ENCODE measurements at regions not wholly inside any gene's neighbourhood (a gene's known extent, or its start where the extent isn't known, plus 50 kb on each side); places are given as distances from the start of the nearest gene placed in this dataset.

DNA sequence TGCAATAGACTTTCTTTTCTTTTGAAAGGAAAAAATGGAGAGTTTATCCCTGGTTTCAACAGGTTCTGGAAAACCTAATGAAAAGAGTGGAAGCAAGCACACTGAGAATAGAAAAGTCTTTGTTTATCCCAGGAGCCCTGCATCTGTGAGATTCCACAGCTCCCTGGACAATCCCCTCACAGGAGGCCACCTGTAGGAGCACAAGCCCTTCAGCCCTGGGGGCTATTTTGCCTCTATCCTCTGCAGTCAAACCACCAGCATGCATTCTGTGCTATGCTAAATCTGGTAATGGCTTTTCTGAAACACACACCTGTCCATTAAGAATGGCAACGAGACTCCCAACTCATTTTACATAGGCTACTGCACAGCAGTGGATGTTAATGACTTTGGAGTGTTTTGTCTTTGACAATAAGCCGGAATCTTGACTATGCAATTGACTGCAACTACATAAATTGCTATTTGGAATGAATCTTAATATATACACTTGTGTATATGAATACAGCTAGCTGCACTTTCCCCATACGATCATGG is 369.4 kb downstream of the NR2F2 start:
- no TSS peak for BruUV-seq (replicated peaks)
- TF ChIP-seq, protein P1, sequence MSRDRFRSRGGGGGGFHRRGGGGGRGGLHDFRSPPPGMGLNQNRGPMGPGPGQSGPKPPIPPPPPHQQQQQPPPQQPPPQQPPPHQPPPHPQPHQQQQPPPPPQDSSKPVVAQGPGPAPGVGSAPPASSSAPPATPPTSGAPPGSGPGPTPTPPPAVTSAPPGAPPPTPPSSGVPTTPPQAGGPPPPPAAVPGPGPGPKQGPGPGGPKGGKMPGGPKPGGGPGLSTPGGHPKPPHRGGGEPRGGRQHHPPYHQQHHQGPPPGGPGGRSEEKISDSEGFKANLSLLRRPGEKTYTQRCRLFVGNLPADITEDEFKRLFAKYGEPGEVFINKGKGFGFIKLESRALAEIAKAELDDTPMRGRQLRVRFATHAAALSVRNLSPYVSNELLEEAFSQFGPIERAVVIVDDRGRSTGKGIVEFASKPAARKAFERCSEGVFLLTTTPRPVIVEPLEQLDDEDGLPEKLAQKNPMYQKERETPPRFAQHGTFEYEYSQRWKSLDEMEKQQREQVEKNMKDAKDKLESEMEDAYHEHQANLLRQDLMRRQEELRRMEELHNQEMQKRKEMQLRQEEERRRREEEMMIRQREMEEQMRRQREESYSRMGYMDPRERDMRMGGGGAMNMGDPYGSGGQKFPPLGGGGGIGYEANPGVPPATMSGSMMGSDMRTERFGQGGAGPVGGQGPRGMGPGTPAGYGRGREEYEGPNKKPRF (IDR thresholded peaks at IDR 0.05; ENCODE audit: low read depth, low read length), result no peak
- no peak for TF ChIP-seq SRSF7 (optimal IDR thresholded peaks at IDR 0.05; ENCODE audit: low read depth, low read length)
- no peak for TF ChIP-seq FOXK1 (CRISPR knock-in tag; IDR thresholded peaks at IDR 0.05; ENCODE audit: borderline replicate concordance)
- TF ChIP-seq ZBTB1 (CRISPR knock-in tag; IDR thresholded peaks at IDR 0.05; ENCODE audit: borderline replicate concordance, low read depth), result no peak
- TF ChIP-seq, protein P2, sequence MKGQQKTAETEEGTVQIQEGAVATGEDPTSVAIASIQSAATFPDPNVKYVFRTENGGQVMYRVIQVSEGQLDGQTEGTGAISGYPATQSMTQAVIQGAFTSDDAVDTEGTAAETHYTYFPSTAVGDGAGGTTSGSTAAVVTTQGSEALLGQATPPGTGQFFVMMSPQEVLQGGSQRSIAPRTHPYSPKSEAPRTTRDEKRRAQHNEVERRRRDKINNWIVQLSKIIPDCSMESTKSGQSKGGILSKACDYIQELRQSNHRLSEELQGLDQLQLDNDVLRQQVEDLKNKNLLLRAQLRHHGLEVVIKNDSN (CRISPR knock-in tag; IDR thresholded peaks at IDR 0.05), result no peak
- TF ChIP-seq HNRNPH1 (optimal IDR thresholded peaks at IDR 0.05; ENCODE audit: low read depth, low read length), result no peak
- TF ChIP-seq ZNF282 (CRISPR knock-in tag; IDR thresholded peaks at IDR 0.05), result no peak
- TF ChIP-seq ELF1 (tag; IDR thresholded peaks at IDR 0.05), result no peak
- TF ChIP-seq ZNF707 (CRISPR knock-in tag; conservative IDR thresholded peaks at IDR 0.05), result no peak
- TF ChIP-seq STAG1 (CRISPR knock-in tag; IDR thresholded peaks at IDR 0.05; ENCODE audit: borderline replicate concordance), result no peak
- TF ChIP-seq, protein P3, sequence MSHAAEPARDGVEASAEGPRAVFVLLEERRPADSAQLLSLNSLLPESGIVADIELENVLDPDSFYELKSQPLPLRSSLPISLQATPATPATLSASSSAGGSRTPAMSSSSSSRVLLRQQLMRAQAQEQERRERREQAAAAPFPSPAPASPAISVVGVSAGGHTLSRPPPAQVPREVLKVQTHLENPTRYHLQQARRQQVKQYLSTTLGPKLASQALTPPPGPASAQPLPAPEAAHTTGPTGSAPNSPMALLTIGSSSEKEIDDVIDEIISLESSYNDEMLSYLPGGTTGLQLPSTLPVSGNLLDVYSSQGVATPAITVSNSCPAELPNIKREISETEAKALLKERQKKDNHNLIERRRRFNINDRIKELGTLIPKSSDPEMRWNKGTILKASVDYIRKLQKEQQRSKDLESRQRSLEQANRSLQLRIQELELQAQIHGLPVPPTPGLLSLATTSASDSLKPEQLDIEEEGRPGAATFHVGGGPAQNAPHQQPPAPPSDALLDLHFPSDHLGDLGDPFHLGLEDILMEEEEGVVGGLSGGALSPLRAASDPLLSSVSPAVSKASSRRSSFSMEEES (CRISPR knock-in tag; IDR thresholded peaks at IDR 0.05), result no peak
- H3K4me2 ChIP-seq (ENCODE audit: insufficient read depth, low read length), result no peak overlapping the region
- H3K27me3 ChIP-seq (ENCODE audit: control insufficient read depth in 2 of 2, insufficient read depth in 2 of 2, low read length in 2 of 2), result no peaks in the 10 kb centered on the region
- no peak overlapping the region for H3K4me3 ChIP-seq
- no peak overlapping the region for H3K27ac ChIP-seq (ENCODE audit: extremely low read depth, low read depth, low read length)
- no peaks in the 10 kb centered on the region for H3K9me1 ChIP-seq (ENCODE audit: control insufficient read depth, insufficient read depth, low read length)
- CTCF ChIA-PET (ENCODE audit: low intra/inter-chr PET ratio), result no interaction called here
- in situ Hi-C loops (cut with MboI) (no loop called here), intact Hi-C loops (cut with micrococcal nuclease) (loop anchor here (5.0 kb wide), 1 partner anchor 373 kb away; no protein-coding TSS in a partner anchor)
- 3% methylated on average over 3 of the region's 3 CpGs for WGBS (ENCODE audit: insufficient coverage, low coverage, missing lambda C conversion rate)
- no peaks in the 10 kb centered on the region for H3K9me3 ChIP-seq (replicated peaks; ENCODE audit: control insufficient read depth, insufficient read depth, low read depth, low read length)
- no peaks in the 10 kb centered on the region for H4K20me1 ChIP-seq (replicated peaks; ENCODE audit: control insufficient read depth, insufficient read depth, low read length)
- DNase-seq (ENCODE audit: extremely low read depth in 1 of 4, low spot score in 3 of 4) (no peak), ATAC-seq (no peak), FAIRE-seq (no peak)
- no peak overlapping the region for H3K9ac ChIP-seq (ENCODE audit: insufficient read depth in 1 of 2, low read depth in 2 of 2, low read length in 2 of 2)
- H2AFZ ChIP-seq (ENCODE audit: low read depth, low read length), result no peak overlapping the region
- no peaks in the 10 kb centered on the region for H3K36me3 ChIP-seq (ENCODE audit: control insufficient read depth, insufficient read depth, low read length)
- H3K79me2 ChIP-seq (ENCODE audit: control insufficient read depth, insufficient read depth, low read length), result no peaks in the 10 kb centered on the region
- POLR2A ChIA-PET, result no interaction called here
- H3K4me1 ChIP-seq (replicated peaks in 1 of 2; ENCODE audit: control insufficient read depth in 2 of 2, insufficient read depth in 2 of 2, low read length in 2 of 2), result no peaks in the 10 kb centered on the region

Data from K562 (cell line).